ENCODE measurements at regions not wholly inside any gene's neighbourhood (a gene's known extent, or its start where the extent isn't known, plus 50 kb on each side); places are given as distances from the start of the nearest gene placed in this dataset.

- Histone ChIP-seq H3K4me3 (replicated peaks; ENCODE audit: insufficient read depth, low read length) (no peak overlapping the region), H3K27me3 (ENCODE audit: insufficient read depth, poor library complexity, severe bottlenecking) (no peaks in the 10 kb centered on the region), H3K27ac (replicated peaks) (no peak overlapping the region)
- TF ChIP-seq POLR2AphosphoS5 (IDR thresholded peaks at IDR 0.05; ENCODE audit: low read depth) = no peak
- DNase-seq (ENCODE audit: low read depth in 1 of 2, low spot score in 1 of 2) = no peak
These were observed 123.4 kb upstream of the ATP6AP2 start for GRCh38 chrX:40457406-40457805.

GRCh38 chrX:40452031-40452430 is 128.7 kb upstream of the ATP6AP2 start:
- no peak overlapping the region for H3K4me3 ChIP-seq (replicated peaks; ENCODE audit: insufficient read depth, low read length)
- no peak for DNase-seq (ENCODE audit: low read depth in 1 of 2, low spot score in 1 of 2)
- TF ChIP-seq GABPA (IDR thresholded peaks at IDR 0.05; ENCODE audit: low read depth) (no peak), CTCF (IDR thresholded peaks at IDR 0.05; ENCODE audit: insufficient read depth, low read length) (no peak), SPI1 (IDR thresholded peaks at IDR 0.05; ENCODE audit: borderline replicate concordance, low read depth) (no peak), REST (IDR thresholded peaks at IDR 0.05; ENCODE audit: insufficient replicate concordance, low read depth) (no peak), POLR2AphosphoS5 (IDR thresholded peaks at IDR 0.05; ENCODE audit: low read depth) (no peak)
- no peak overlapping the region for H3K27ac ChIP-seq (replicated peaks)
- H3K27me3 ChIP-seq (ENCODE audit: insufficient read depth, poor library complexity, severe bottlenecking) = no peaks in the 10 kb centered on the region

GRCh38 chrX:40449956-40450706 is 130.6 kb upstream of the ATP6AP2 start:
- no peak for DNase-seq (ENCODE audit: low read depth in 1 of 2, low spot score in 1 of 2)
- Histone ChIP-seq H3K27ac (replicated peaks) (no peak overlapping the region), H3K4me3 (replicated peaks; ENCODE audit: insufficient read depth, low read length) (no peak overlapping the region), H3K27me3 (ENCODE audit: insufficient read depth, poor library complexity, severe bottlenecking) (no peaks in the 10 kb centered on the region)
- TF ChIP-seq SPI1 (IDR thresholded peaks at IDR 0.05; ENCODE audit: borderline replicate concordance, low read depth) (no peak), GABPA (IDR thresholded peaks at IDR 0.05; ENCODE audit: low read depth) (no peak), REST (IDR thresholded peaks at IDR 0.05; ENCODE audit: insufficient replicate concordance, low read depth) (no peak), CTCF (IDR thresholded peaks at IDR 0.05; ENCODE audit: insufficient read depth, low read length) (no peak), POLR2AphosphoS5 (IDR thresholded peaks at IDR 0.05; ENCODE audit: low read depth) (no peak)

DNA sequence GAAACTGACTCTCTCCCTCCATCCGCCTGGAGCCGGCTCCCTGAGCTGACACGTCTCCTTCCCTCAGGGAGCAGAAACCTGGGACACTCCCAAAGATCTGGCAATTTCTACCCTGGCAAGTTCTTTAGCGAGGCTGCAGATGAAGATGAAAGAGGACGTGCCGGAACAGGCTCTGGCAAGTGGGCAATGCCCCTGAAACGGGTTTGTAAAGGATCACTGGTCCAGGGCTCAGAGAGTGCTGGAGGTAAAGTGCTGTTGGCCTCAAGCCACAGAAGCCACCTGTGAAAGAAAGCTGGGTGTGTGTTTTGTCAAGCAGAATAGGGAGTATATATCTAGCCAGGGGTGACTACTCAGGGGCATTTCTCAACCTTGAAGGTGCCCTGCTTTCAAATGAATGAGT is 131.4 kb upstream of the ATP6AP2 start:
- Histone ChIP-seq H3K27ac (replicated peaks) (no peak overlapping the region), H3K4me3 (replicated peaks; ENCODE audit: insufficient read depth, low read length) (no peak overlapping the region), H3K27me3 (ENCODE audit: insufficient read depth, poor library complexity, severe bottlenecking) (no peaks in the 10 kb centered on the region)
- TF ChIP-seq GABPA (IDR thresholded peaks at IDR 0.05; ENCODE audit: low read depth) (no peak), POLR2AphosphoS5 (IDR thresholded peaks at IDR 0.05; ENCODE audit: low read depth) (no peak), CTCF (IDR thresholded peaks at IDR 0.05; ENCODE audit: insufficient read depth, low read length) (no peak), SPI1 (IDR thresholded peaks at IDR 0.05; ENCODE audit: borderline replicate concordance, low read depth) (no peak), REST (IDR thresholded peaks at IDR 0.05; ENCODE audit: insufficient replicate concordance, low read depth) (no peak)
- no peak for DNase-seq (ENCODE audit: low read depth in 1 of 2, low spot score in 1 of 2)
